Effector memory CD8-positive, alpha-beta T cell (primary cell): ENCODE measurements at regions not wholly inside any gene's neighbourhood (a gene's known extent, or its start where the extent isn't known, plus 50 kb on each side); places are given as distances from the start of the nearest gene placed in this dataset.
A peak's percentile ranks its signal among the peaks of the same experiment; 100 is the strongest.
"Not testable (repeated sequence)": the region's sequence is repeated elsewhere in the genome, so short reads cannot be mapped to it uniquely, and the experiment has no call there.

Experiments used
- ATAC-seq: fragments of 150-1000 bp; cut with Tn5 transposase; replicated peaks from 2 replicates; pipeline ENCODE4 v1.10.0; 2021; ENCODE audit warnings: mild to moderate bottlenecking, moderate library complexity
- DNase-seq, 3 experiments: peaks; one replicate each; pipeline ENCODE4 v3.0.0; 2021
- H3K27ac Mint-ChIP-seq, 2 donors: one replicate each; pipeline ENCODE4 v1.8.0; 2022; ENCODE audit warnings: mild to moderate bottlenecking in 2 of 2, mixed read lengths in 2 of 2, moderate library complexity in 2 of 2
- H3K27me3 Mint-ChIP-seq, 2 donors: one replicate each; pipeline ENCODE4 v1.8.0; 2022; ENCODE audit warnings: mixed read lengths in 2 of 2
- H3K36me3 Mint-ChIP-seq: one replicate; pipeline ENCODE4 v1.8.0; 2022; ENCODE audit warnings: mild to moderate bottlenecking, moderate library complexity, mixed read lengths; ENCODE audit not compliant: insufficient read depth
- H3K4me1 Mint-ChIP-seq, 2 donors: one replicate each; pipeline ENCODE4 v1.8.0; 2022; ENCODE audit warnings: low read depth in 2 of 2, mixed read lengths in 2 of 2
- H3K4me3 Mint-ChIP-seq, 2 donors: one replicate each; pipeline ENCODE4 v1.8.0; 2022; ENCODE audit warnings: mild to moderate bottlenecking in 2 of 2, mixed read lengths in 2 of 2, moderate library complexity in 2 of 2
- H3K9me3 Mint-ChIP-seq, 2 donors: one replicate each; pipeline ENCODE4 v1.8.0; 2022; ENCODE audit warnings: mixed read lengths in 2 of 2

GRCh38 chr10:8360814-8361509 is 306.5 kb downstream of the GATA3 start:
- no peak for DNase-seq
- Mint-ChIP-seq H3K27ac (peak overlapping the region; percentile 59 to 72), H3K27me3 (peaks cover 0 to 14% of the 10 kb centered on the region in 2 donors), H3K4me1 (peaks cover 31 to 37% of the 10 kb centered on the region in 2 donors), H3K9me3 (no peaks in the 10 kb centered on the region), H3K36me3 (peaks cover 6% of the 10 kb centered on the region), H3K4me3 (peak overlapping the region in 1 of 2 donors; percentile 48)
- no peak for ATAC-seq

- ATAC-seq (no peak), DNase-seq (no peak)
- Mint-ChIP-seq H3K4me3 (no peak overlapping the region), H3K27me3 (peaks cover 0 to 12% of the 10 kb centered on the region in 2 donors), H3K36me3 (peaks cover 8% of the 10 kb centered on the region), H3K9me3 (no peaks in the 10 kb centered on the region), H3K4me1 (peaks cover 35 to 43% of the 10 kb centered on the region in 2 donors), H3K27ac (no peak overlapping the region)
Observed at GRCh38 chr10:8361510-8361844, 307.0 kb downstream of the GATA3 start.

GRCh38 chr10:8365935-8366911 is 311.7 kb downstream of the GATA3 start:
- H3K27ac Mint-ChIP-seq: peak overlapping the region; percentile 75 to 86
- no peaks in the 10 kb centered on the region for H3K27me3 Mint-ChIP-seq
- H3K4me3 Mint-ChIP-seq: peak overlapping the region; percentile 3 to 5
- peaks cover 30 to 50% of the 10 kb centered on the region in 2 donors for H3K4me1 Mint-ChIP-seq
- H3K9me3 Mint-ChIP-seq: no peaks in the 10 kb centered on the region
- peak; percentile 35 to 44 (median 41) for DNase-seq
- H3K36me3 Mint-ChIP-seq: peaks cover 8% of the 10 kb centered on the region
- peak; percentile 87 for ATAC-seq

- not testable (repeated sequence) for ATAC-seq, H3K9me3 Mint-ChIP-seq, DNase-seq, H3K36me3 Mint-ChIP-seq, H3K4me3 Mint-ChIP-seq, H3K27me3 Mint-ChIP-seq
- peak overlapping the region; percentile 30 to 81 for H3K27ac Mint-ChIP-seq
- peaks cover 30 to 47% of the 10 kb centered on the region in 2 donors for H3K4me1 Mint-ChIP-seq
Observed at GRCh38 chr10:8367672-8368411, 313.4 kb downstream of the GATA3 start.

- Mint-ChIP-seq H3K4me1 (peaks cover 14 to 32% of the 10 kb centered on the region in 2 donors), H3K36me3 (peaks cover 8% of the 10 kb centered on the region), H3K9me3 (no peaks in the 10 kb centered on the region), H3K4me3 (no peak overlapping the region), H3K27ac (peak overlapping the region in 1 of 2 donors; percentile 70), H3K27me3 (no peaks in the 10 kb centered on the region)
- ATAC-seq (no peak), DNase-seq (no peak)
Observed at GRCh38 chr10:8369666-8370065, 315.2 kb downstream of the GATA3 start.

- Mint-ChIP-seq H3K9me3 (no peaks in the 10 kb centered on the region), H3K27ac (no peak overlapping the region), H3K4me3 (no peak overlapping the region), H3K36me3 (no peaks in the 10 kb centered on the region), H3K27me3 (no peaks in the 10 kb centered on the region), H3K4me1 (peaks cover 0 to 9% of the 10 kb centered on the region in 2 donors)
- ATAC-seq: no peak
- no peak for DNase-seq
Observed at GRCh38 chr10:8374334-8374733, 319.8 kb downstream of the GATA3 start.

GRCh38 chr10:8375137-8375536 is 320.6 kb downstream of the GATA3 start:
- no peaks in the 10 kb centered on the region for H3K36me3 Mint-ChIP-seq
- DNase-seq (no peak), ATAC-seq (no peak)
- no peaks in the 10 kb centered on the region for H3K27me3 Mint-ChIP-seq
- no peaks in the 10 kb centered on the region for H3K9me3 Mint-ChIP-seq
- peaks cover 0 to 3% of the 10 kb centered on the region in 2 donors for H3K4me1 Mint-ChIP-seq
- H3K27ac Mint-ChIP-seq: no peak overlapping the region
- H3K4me3 Mint-ChIP-seq: no peak overlapping the region

GRCh38 chr10:8378198-8378983 is 323.9 kb downstream of the GATA3 start:
- no peaks in the 10 kb centered on the region for H3K27me3 Mint-ChIP-seq
- peaks cover 3 to 4% of the 10 kb centered on the region in 2 donors for H3K4me1 Mint-ChIP-seq
- H3K4me3 Mint-ChIP-seq: no peak overlapping the region
- H3K36me3 Mint-ChIP-seq: no peaks in the 10 kb centered on the region
- DNase-seq (no peak), ATAC-seq (no peak)
- H3K9me3 Mint-ChIP-seq: no peaks in the 10 kb centered on the region
- peak overlapping the region in 1 of 2 donors; percentile 61 for H3K27ac Mint-ChIP-seq

- ATAC-seq: no peak
- H3K4me1 Mint-ChIP-seq: peaks cover 3 to 4% of the 10 kb centered on the region in 2 donors
- H3K27me3 Mint-ChIP-seq: no peaks in the 10 kb centered on the region
- no peaks in the 10 kb centered on the region for H3K36me3 Mint-ChIP-seq
- no peak overlapping the region for H3K4me3 Mint-ChIP-seq
- peak overlapping the region in 1 of 2 donors; percentile 36 for H3K27ac Mint-ChIP-seq
- no peaks in the 10 kb centered on the region for H3K9me3 Mint-ChIP-seq
- no peak for DNase-seq
Observed at GRCh38 chr10:8379906-8380832, 325.7 kb downstream of the GATA3 start.

GRCh38 chr10:8380833-8381496 is 326.5 kb downstream of the GATA3 start:
- ATAC-seq (no peak), DNase-seq (no peak)
- no peaks in the 10 kb centered on the region for H3K27me3 Mint-ChIP-seq
- no peaks in the 10 kb centered on the region for H3K9me3 Mint-ChIP-seq
- peaks cover 3 to 6% of the 10 kb centered on the region in 2 donors for H3K4me1 Mint-ChIP-seq
- H3K4me3 Mint-ChIP-seq: no peak overlapping the region
- peak overlapping the region in 1 of 2 donors; percentile 36 for H3K27ac Mint-ChIP-seq
- no peaks in the 10 kb centered on the region for H3K36me3 Mint-ChIP-seq

- H3K36me3 Mint-ChIP-seq: no peaks in the 10 kb centered on the region
Observed at GRCh38 chr10:8386781-8387180, 332.3 kb downstream of the GATA3 start.

More at GRCh38 chr10:8386781-8387180, 332.3 kb downstream of the GATA3 start:
- Mint-ChIP-seq H3K4me1 (peaks cover 0 to 6% of the 10 kb centered on the region in 2 donors), H3K4me3 (no peak overlapping the region), H3K9me3 (no peaks in the 10 kb centered on the region), H3K27me3 (no peaks in the 10 kb centered on the region), H3K27ac (no peak overlapping the region)
- DNase-seq (no peak), ATAC-seq (no peak)
